22Rv1 (cell line): ENCODE measurements at regions not wholly inside any gene's neighbourhood (a gene's known extent, or its start where the extent isn't known, plus 50 kb on each side); places are given as distances from the start of the nearest gene placed in this dataset.

Source experiments
- H3K27ac ChIP-seq: fragments of 450-650 bp; 2 replicates; pipeline ENCODE4 v1.5.1; 2017
- CTCF ChIP-seq: fragments of 450-650 bp; IDR thresholded peaks from 2 replicates; pipeline ENCODE4 v1.5.1; 2017; ENCODE audit warnings: mild to moderate bottlenecking
- ZFX ChIP-seq: fragments of 450-650 bp; IDR thresholded peaks from 2 replicates; pipeline ENCODE4 v1.6.1; 2017; ENCODE audit warnings: antibody characterized with exemption, borderline replicate concordance

GRCh38 chr2:12929758-12930157 is 213.0 kb downstream of the TRIB2 start:
- H3K27ac ChIP-seq = no peak overlapping the region

GRCh38 chr2:12930391-12930790 is 213.7 kb downstream of the TRIB2 start:
- no peak overlapping the region for H3K27ac ChIP-seq
- no peak for TF ChIP-seq CTCF

More at GRCh38 chr2:12929758-12930157, 213.0 kb downstream of the TRIB2 start:
- no peak for TF ChIP-seq ZFX
- no peak for TF ChIP-seq CTCF

DNA sequence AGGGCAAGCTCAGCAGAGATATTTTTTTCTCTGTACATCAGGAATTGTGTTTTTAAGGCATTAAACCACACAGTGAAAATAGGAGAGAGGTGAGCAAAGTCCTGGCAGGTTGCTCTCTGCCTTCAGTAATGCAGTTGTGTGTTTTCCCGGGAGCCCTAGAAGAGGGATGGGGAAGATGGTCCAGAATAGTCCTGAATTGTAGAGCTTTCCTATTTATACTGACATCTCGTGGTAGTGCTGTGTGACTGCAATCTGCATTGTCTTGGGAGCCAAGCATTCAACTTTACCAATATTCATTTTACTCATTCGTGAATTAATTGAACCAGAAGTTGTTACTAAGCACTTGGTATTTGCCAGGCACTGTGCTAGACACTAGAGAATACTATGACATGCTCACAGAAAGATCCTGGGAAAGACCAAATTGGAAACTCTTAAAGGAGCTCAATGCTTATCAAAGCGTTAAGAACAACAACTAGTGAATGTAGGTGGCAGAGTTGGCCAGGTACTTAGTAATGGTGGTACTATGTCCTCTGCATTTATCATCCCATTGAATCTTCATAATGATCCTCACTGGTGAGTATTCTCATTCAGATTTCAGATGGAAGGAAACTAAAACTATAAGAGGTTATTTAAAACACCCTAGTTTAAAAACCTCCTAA is 214.6 kb downstream of the TRIB2 start:
- TF ChIP-seq ZFX (no peak), CTCF (peak; percentile 76)
- no peak overlapping the region for H3K27ac ChIP-seq

GRCh38 chr2:12932192-12932591 is 215.5 kb downstream of the TRIB2 start:
- no peak for TF ChIP-seq ZFX
- no peak for TF ChIP-seq CTCF
- H3K27ac ChIP-seq = no peak overlapping the region

- TF ChIP-seq CTCF = no peak
- no peak for TF ChIP-seq ZFX
- no peak overlapping the region for H3K27ac ChIP-seq
Observed at GRCh38 chr2:12934146-12934756, 217.5 kb downstream of the TRIB2 start.

DNA sequence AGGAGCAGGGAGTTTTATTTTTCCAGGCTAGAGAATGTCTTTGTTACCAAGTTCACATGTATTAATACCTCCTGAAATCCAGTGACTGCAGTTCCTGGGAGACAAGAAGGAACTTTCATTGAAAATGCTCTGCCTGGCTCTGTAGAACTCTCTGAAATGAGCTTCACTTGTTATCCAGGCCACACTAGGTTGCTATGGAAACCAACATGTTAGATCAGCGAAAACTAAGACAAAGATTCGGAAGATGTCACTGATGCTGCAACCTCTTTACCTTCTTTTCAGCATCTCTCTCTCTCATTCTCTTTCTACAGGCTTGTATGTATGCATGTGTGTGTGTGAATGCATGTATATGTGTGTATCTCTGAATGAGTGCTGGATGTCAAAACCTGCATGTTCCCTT is 218.5 kb downstream of the TRIB2 start:
- H3K27ac ChIP-seq = no peak overlapping the region
- TF ChIP-seq ZFX (no peak), CTCF (no peak)

DNA sequence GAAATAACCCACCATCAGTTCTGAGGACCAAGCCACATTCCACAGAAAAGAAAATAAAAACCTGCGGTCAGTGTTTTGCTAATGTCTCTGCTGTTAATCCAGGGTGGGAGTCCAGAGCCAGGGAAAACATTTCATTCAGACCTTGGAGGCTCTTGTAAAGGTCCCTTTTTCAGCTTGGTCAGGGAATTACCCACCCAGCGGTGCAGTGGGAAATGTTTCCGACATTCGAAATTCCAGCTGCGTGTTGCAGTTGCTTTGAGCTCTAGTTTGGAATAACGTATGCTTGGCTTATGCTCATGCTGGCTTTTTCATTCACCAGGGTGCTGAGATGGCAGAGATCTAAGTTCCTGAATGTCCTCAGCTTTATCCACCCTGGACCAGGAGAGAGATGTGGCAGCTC is 219.1 kb downstream of the TRIB2 start:
- no peak overlapping the region for H3K27ac ChIP-seq
- TF ChIP-seq CTCF (no peak), ZFX (no peak)
